ENCODE measurements at regions not wholly inside any gene's neighbourhood (a gene's known extent, or its start where the extent isn't known, plus 50 kb on each side); places are given as distances from the start of the nearest gene placed in this dataset.
"Not testable (repeated sequence)": the region's sequence is repeated elsewhere in the genome, so short reads cannot be mapped to it uniquely, and the experiment has no call there.

DNA sequence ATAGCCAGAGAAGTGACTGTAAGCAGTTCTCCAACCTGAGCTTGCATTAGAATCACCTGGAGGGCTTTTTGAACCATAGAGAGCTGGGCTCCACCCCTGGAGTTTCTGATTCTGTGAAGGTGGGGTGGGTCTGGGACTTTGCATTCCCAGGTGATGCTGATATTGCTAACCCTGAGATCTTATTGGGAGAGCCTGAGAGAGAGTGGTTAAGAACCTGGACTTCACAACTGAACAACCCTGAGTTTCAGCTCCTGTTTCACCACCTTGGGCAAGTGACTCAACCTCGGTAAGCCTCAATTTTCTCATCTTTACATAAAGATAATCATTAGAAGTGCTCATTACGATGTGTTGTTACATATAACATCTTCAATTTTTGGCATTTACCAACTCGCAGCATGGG lies 498.6 kb downstream of the EBF1 start:
- DNase-seq: no peak

DNA sequence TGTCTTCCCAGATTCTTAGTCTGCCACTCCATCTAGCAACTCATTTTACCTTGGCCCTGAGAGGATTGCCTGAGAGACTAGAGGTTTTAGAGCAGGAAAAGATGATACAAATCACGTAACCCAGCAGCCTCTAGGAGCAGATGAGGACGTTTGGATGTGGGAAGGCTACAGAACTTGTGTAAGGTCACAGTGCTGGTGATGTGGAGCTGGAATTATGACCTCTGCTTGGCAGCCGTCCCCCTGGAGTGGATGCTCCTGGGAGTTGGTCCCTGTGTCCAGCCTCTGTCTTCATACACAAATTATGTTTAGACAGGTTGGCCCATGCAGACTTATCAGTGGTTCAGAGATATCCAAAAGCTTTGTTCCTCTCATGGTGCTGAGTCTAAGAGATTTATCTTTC lies 499.0 kb downstream of the EBF1 start:
- no peak for DNase-seq

DNA sequence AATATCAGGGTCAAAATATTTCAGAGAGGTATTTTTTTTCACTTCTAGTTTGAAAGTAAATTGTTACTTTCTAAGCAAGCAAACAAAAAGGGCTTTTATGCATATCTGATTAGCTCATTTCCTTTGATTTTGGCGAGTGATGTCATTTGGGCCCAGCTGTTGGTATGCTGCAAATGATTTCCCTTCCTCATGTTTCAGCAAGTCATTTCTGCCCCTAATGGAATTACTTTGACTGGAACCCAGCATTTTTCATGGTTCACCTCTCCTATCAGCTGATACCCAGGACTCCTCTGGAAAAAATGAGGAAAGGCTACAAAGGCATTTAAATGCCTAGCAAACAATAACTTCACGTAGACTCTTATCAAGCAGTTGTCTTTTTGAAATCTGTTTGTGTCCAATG lies 500.6 kb downstream of the EBF1 start:
- peak; percentile 55 for DNase-seq

DNA sequence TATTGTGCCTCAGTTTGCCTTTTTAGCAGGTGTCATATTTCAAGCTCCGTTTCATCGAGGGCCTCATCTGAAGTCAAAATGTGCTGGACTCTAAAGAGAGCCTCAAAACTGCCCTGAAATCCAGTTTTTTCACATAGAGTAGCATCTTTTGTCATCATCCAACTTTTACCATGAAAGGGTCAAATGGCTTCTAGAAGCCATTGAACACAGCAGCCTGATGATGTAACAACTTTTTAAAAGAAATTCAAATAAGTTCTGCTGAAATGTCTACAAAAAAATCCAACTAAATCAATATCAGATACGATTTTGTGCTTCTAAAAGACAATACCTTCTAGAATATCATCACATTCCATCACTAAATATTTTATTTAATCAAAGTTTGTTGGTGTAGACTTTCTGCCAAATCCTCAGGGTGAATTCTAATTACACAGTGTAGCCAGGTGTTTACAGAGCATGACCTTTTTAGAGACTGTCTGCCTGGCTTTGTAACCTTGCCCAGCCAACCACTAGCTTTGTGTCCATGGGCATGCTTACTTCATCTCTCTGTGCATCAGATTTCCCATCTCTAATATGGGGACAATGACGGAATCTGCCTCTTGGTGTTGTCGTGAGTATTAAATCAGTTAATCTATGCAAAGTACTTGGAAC lies 505.0 kb downstream of the EBF1 start:
- DNase-seq: no peak

DNA sequence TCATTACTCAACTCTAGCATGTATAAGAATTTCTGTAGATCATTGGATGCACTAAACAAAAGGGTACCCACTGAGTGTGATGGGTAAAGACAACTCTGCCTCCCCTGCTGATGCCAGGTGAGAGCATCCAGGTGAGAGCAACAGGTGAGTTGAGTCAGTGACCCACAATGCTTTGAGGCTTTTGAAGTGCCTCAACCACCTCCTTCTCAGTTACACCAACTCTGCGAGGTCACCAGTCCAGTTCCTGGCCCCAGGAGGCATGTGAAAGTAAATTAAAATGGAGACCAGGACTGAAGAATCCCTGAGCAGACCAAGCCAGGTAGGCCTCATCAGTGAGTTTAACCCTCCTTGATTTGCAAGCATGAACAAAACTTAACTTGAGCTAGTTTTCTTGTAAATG lies 505.8 kb downstream of the EBF1 start:
- DNase-seq: no peak

DNA sequence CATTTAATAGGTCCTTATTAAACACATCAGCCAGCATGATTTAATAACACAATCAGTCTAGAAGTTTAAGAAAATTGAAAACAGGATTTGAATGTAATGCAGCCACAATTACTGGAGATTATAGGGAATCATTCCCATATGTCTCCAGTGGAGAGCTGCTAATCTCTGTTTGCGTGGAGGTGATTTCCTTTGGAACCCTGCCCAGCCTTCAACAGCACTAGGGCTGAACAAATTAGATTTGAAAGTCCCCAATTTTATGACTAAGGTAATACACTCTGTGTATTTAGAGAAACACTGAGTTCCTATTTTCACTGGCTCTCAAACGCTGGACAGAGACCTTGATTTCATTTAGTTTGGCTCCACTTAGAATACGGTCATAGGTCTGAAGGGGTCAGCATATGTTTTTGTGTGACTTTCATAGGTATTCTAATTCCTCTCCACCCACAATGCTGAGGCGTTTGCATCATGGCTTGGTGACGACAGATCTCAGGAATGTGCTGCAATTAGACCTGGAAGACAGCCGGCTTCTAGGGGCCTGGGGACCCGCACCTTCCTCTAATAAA lies 508.3 kb downstream of the EBF1 start:
- DNase-seq: peak; percentile 34

DNA sequence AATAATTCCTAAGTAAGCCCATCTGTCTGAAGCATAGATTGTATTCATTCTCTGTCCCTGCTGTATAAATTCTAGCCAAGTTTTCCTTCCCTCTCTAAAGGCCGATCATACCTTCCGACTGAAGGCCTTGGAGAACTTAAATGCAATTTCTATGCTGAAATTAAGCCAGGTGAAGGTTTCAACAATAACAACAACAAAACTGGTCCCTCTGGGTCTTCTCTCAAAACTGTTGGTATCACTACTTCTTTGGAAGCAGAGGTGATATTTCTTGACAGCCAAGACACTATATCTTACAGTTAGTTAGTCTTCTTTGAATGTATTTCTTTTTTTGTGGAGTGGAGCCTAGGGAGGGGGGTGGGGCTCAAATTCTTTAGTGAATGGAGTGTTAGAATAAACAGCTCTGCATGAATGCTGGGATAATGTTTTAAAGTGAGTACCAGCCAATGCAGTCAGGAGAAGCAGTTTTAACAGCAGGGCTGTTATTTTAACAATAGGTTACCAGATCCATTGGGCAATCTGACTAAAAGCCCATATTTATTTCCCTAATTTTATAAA lies 508.9 kb downstream of the EBF1 start:
- DNase-seq: no peak

DNA sequence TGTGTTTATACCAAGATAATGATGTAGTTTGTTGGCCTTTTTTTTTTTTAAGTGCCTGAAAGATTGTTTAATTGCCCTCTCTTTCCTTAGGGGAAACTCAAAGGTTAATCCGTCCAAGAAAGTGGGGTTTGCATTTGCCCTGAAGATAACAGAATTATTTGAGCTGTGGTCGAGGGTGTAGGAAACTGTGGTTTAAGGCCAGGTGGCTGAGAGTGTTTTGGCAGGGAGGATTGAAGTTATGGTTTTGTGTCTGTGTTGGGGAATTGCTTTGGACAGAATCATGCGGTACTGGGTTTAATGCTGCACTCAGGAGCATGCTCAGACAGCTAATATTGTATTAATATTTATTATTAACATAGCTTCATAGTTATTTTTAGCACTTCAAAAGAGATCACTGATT lies 509.8 kb downstream of the EBF1 start:
- no peak for DNase-seq

DNA sequence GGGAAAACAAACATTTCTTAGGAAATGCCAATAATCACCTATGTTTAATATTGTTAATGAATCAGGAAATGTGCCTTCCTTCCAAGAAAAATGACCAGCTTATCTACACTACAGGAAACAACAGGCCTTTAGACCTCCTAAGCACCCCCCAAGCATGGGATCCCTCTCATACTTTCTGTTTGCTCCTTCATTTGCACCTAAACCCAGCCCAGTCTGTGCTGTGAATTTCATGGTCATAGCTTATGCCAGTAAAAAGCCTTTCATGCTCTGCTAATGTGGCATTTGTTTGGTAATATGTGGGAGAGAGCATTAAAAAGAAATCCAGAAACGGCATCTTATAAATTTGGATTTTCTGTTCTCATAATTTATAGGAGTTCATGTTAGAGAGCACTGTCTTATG lies 511.1 kb downstream of the EBF1 start:
- no peak for DNase-seq

DNA sequence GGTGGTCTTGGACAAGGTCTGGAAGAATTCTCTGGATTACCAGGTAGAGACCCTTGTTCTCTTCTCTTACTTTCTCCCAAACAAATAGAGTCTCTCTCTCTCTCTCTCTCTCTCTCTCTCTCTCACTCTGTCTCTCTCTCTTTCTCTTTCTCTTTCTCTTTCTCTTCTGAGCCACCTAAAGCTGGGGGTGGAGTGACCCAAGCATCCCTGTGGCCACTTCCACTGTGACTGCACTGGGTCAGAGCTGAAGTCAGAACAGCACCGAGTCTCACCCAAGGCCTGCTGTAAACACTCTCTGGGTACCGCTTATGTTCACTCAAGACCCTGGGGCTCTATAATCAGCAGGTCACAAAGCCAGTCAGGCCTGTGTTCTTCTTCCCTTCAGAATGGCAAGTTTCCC lies 513.7 kb downstream of the EBF1 start:
- DNase-seq: no peak

DNA sequence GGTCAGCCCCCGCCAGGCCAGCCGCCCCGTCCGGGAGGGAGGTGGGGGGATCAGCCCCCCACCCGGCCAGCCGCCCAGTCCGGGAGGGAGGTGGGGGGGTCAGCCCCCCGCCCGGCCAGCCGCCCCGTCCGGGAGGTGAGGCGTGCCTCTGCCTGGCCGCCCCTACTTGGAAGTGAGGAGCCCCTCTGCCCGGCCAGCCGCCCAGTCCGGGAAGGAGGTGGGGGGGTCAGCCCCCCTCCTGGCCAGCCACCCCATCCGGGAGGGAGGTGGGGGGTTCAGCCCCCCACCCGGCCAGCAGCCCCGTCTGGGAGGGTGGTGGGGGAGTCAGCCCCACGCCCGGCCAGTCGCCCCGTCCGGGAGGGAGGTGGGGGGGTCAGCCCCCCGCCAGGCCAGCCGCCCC lies 517.0 kb downstream of the EBF1 start:
- DNase-seq: not testable (repeated sequence)

DNA sequence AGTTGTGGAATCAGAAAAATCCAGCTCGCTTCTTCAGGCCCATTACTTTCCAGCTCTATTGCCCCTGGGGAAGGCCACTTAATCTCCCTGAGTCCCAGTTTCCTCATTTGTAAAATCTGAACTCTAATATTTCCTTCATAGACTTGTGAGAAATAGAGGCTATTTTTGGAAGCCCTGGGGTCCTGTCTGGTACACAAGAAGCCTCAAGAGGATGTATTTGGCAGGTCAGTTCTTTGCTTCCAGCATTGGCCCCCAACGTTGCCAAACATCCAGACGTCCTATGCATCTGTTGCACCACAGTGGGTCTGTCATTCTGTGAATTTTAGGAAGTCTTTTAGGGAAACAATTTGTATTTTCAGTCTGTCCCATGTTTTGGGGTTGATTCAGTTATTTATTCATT lies 525.9 kb downstream of the EBF1 start:
- no peak for DNase-seq

DNA sequence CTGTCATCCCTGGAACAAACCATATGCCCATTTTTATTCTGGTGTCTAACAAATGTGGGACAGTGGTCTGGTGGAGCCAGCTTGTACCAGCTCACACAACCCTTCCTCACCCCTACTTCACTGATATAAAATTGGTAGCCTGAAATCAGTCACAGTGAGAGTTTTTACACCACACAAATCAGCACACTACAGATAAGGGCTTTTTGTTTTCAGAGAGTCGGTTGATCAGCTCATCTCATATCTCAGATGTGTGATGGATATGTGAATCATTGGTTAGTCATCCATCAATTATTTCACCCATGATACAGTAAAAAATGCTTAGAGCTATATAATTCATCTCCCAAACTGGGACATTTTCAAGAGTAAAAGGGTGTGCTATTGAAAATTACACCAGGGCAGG lies 529.2 kb downstream of the EBF1 start:
- DNase-seq: no peak

DNA sequence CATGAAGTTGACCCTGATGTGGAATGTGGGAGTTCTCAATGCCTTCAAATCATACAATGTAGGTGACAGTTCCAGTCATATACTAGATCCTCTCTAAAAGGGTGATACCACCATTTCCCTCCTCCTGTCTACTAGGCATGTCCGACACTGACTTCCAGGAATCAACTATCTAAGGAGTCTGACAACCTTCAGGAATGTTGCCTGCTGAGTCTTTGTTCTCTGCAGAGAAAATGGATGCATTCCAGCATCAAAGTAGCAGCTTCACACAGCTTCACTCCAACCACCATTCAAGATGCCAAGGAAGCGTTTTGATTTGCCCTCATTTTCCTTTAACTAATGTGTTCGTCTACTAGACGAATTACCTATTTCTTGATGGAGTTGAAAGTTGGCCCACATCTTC lies 530.2 kb downstream of the EBF1 start:
- DNase-seq: no peak

DNA sequence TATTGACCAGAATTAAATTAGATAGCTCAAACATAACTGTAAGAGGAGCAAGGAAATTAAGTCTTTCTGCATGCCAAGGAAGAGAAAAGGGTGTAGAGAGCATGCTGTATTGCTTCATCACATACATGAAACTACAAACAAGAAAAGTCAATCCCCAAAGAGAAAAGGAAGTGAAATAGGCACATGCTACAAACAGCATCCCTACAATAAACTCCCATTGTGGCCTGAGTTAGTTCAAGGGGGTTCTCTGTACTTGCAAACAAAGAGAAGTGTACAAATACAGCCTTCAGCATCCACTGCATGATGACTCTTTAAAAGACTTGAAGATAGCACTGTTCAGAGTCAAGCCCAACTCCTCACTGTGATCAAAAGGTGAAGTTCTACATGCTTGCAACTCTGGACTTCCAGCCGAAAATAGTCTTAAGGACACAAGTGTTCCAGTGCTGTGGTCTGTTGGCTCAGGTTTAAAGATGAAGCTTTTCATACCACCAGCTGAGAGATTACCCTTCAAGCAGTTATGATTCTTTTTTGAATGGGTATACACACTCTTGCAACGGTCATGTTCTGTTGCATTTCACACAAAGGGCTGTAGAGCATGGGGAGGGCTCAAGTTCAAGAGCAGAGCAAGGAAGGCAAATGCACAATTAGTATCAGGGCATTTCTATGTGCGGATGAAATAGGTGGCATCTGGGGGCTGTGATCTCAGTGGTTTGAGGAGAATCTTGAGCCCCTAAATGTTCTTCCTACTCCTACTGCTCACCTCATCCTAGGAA lies 534.5 kb downstream of the EBF1 start:
- no peak for DNase-seq

DNA sequence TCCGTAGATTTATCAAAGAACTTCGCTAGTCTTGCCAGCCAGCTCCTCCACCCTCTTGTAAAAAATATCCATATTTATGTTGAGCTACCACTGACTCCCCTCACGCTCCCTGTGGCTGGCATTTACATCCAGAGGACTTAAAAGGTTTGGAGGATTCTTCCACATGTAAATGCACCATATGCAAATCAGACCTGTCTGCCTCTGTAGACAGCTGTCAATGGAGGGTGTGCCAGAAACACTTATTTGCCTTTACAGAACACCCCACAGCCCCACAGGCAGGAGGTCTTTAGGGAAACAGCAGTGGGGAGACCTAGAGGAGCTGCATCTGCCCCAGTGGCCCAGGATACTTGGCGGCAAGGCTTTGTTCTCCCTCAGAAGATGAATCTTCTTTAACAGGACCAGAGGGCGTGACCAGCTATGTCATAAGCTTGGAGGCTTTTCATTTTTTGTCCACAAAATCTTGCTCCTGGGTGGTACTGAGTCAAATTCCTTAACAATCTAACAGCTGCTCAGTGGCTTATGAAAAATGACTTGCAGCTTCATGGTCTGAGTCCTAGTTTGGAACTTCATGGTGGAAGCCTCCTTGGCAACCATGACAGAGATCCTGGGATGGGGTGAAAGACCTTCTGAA lies 535.8 kb downstream of the EBF1 start:
- DNase-seq: no peak

DNA sequence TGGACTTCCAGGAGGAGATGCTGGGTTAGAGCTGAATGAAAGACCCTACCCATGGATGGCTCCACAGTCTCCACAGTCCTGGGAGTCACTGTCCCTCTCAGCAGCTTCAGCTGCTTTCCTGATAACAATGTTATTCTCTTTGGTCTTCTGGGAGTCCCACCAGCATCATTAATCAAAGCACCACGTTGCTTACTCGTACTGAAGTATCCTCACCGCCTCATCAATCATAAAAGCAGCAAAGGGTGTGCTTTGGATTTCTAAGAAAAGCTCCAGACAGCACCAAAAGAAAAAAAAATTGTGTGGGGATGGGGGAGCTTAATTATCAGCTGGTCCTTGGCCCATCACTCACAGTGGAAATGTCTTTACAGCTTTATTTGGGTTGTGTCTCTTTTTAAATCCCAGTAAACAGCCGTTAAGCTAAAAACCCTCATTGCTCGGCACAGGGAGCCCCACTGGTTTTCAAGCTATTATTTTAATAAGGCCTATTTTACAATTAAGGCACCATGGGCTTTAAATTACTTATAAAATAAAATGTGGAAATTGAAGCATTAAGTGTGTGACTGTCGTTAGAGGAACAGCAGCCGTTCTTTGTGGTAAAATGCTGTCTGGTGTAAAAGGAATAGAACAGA lies 538.0 kb downstream of the EBF1 start:
- DNase-seq: no peak

DNA sequence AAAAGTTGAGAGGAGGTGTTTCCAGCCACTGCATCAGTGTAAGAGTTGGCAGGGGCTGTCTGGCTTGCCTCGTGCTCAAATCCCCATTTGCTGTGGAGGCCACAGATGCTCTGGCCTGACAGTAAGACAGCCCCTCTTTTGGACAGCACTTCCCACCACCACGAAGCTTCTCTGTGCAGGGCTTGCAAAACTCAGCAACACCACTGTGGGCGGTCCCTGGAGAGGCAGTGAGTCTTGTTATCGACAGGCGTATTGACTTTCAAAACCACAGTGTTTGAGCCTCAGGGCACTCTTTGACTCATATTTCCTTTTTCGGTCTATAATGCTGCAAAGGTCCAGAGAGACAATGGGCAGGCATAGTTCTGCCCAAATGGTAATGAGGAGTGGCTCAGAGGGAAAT lies 539.5 kb downstream of the EBF1 start:
- no peak for DNase-seq

DNA sequence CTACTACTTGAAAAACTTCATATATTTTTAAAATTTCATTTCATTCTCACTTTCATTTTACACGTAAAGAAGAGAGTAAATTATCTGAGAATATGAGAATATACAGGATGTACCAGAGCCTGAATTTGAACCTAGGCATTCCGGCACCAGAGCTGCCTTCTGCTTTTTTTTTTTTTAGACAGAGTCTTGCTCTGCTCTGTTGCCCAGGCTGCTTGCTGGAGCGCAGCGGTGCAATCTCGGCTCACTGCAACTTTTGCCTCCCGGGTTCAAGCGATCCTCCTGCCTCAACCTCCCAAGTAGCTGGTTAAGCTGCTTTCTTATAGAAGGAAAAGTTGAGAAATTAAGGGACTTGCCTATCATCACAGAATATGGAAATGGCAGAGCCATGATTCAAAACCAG lies 540.1 kb downstream of the EBF1 start:
- no peak for DNase-seq

DNA sequence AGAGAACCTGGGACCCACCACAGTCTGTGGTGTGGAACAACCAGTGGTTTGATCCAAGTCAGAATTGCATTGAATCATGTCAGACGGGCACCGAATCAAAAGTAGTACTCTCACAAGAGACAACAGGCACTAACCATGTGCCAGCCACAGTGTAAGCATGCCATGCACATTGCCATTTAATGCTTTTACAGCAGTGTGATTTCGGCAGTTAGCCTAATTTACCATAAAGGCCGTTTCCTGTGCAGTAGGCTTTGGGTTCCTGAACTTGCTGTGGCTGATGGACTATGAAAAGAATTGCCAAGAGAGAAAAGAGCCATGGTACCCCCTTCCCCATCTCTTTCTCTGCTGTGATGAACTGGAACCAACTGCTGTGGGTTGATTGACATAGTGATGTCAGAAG lies 540.6 kb downstream of the EBF1 start:
- DNase-seq: no peak

DNA sequence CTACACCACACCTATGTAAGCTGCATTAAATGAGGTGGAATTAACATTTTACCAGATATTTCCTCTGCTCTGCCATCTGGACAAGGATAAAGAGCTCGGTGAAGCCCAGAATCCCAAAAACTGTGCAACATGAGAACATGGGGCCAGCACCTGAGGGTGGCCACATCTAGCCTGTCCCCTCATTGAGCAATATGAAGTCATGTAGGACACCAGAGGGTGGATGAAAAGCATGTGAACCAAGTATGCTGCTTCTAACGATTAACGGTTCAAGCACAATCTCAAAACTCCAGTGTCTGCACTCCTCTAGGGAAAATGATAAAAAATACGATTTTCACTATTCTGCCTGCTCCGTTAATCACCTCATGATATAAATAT lies 545.8 kb downstream of the EBF1 start:
- no peak for DNase-seq

DNA sequence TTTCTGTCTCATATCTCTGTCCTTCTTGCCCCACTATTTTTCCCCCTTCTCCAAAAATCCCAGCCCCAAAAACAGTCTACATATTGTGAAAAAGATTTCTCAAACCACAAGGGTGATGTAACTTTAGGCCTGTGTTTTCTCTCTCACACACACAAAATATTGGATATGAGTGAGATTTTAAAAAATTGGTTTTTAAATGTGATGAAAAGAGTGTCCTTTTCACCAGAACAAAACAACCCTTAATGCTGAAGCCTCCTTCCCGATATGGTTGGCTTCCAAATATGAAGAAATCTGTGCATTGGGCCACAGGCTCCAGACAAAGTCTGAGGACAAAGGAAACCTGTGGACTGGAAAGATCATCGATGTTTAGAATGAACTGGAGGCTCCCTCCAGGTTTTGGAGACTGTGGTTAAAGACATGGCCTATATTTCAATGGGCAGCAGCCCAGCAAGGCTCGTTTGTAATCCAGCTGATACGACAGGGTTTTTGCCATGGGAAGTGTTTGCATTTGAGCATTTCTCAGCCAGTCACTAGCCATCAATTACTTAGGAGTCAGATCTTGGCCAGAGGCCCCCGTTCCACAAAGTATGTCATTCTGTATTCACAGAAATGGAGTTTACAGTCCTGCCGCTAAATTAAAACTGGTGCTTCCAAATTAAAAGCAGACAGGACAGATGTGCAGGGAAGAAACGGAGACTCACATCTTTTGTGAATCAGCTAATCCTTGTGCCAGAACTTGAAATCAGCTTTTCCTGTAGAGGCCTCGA lies 546.3 kb downstream of the EBF1 start:
- no peak for DNase-seq

DNA sequence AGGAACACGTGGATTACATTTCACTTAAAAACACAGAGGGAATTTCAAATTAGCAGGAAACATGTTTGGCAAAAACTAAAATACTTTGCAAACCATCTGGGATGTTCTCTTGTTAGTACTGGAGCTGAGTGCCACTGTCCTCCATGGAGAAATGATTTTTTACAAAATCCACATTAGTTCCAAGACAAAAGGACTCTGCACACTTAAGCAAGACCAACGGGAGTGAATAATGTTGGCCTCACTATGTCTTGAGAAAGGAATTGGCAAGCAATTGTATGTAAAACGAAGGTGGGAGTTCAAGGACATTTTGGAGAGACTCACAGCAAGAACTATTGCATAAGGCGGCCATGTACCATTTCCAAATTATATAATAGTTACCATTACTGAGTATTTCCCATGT lies 547.5 kb downstream of the EBF1 start:
- no peak for DNase-seq

All from kidney glomerular epithelial cell (primary cell).